GM23338 (cell line): ENCODE measurements at regions not wholly inside any gene's neighbourhood (a gene's known extent, or its start where the extent isn't known, plus 50 kb on each side); places are given as distances from the start of the nearest gene placed in this dataset.

Experiments used
- ATAC-seq: fragments of 200-7000 bp; cut with Tn5 transposase; 3 replicates; pipeline ENCODE4 v1.9.1; 2020
- DNase-seq: peaks from one replicate; pipeline ENCODE4 v3.0.0-alpha.2; 2015; ENCODE audit warnings: low spot score
- H2AFZ ChIP-seq: fragments of 200-600 bp; sonication (generic); 2 replicates; pipeline ENCODE4 v1.8.0; 2016; ENCODE audit warnings: antibody characterized with exemption, mild to moderate bottlenecking, moderate library complexity
- H3F3A ChIP-seq: fragments of 200-600 bp; sonication (generic); replicated peaks from 2 replicates; pipeline ENCODE4 v1.8.0; 2017; ENCODE audit warnings: antibody characterized with exemption, mixed run types, low read depth
- H3K27ac ChIP-seq: fragments of 200-600 bp; sonication (generic); 2 replicates; pipeline ENCODE4 v1.6.1; 2016; ENCODE audit warnings: low read depth
- H3K27me3 ChIP-seq: fragments of 200-600 bp; sonication (generic); 2 replicates; pipeline ENCODE4 v1.8.0; 2016; ENCODE audit warnings: mild to moderate bottlenecking, mixed run types, moderate library complexity; ENCODE audit not compliant: insufficient read depth
- H3K36me3 ChIP-seq: fragments of 200-600 bp; sonication (generic); 2 replicates; pipeline ENCODE4 v1.8.0; 2016; ENCODE audit warnings: mild to moderate bottlenecking; ENCODE audit not compliant: insufficient read depth
- H3K4me1 ChIP-seq: fragments of 200-600 bp; sonication (generic); 2 replicates; pipeline ENCODE4 v1.8.0; 2016; ENCODE audit warnings: mild to moderate bottlenecking, moderate library complexity; ENCODE audit not compliant: insufficient read depth
- H3K4me2 ChIP-seq: fragments of 200-600 bp; sonication (generic); 2 replicates; pipeline ENCODE4 v1.7.1; 2017; ENCODE audit warnings: mixed run types
- H3K4me3 ChIP-seq: fragments of 200-600 bp; sonication (generic); 2 replicates; pipeline ENCODE4 v1.6.1; 2016; ENCODE audit warnings: mixed run types
- H3K79me2 ChIP-seq: fragments of 200-600 bp; sonication (generic); replicated peaks from 2 replicates; pipeline ENCODE4 v1.8.0; 2017; ENCODE audit warnings: mild to moderate bottlenecking; ENCODE audit not compliant: insufficient read depth
- H3K9me2 ChIP-seq: fragments of 200-600 bp; sonication (generic); 2 replicates; pipeline ENCODE4 v1.8.0; 2017; ENCODE audit not compliant: insufficient read depth
- H4K20me1 ChIP-seq: fragments of 200-600 bp; sonication (generic); replicated peaks from 2 replicates; pipeline ENCODE4 v1.8.0; 2017; ENCODE audit warnings: mild to moderate bottlenecking; ENCODE audit not compliant: insufficient read depth
- H3K27ac Mint-ChIP-seq: 2 replicates; pipeline ENCODE4 v1.8.0; 2020; ENCODE audit warnings: inconsistent platforms, mild to moderate bottlenecking, moderate library complexity, mixed read lengths
- H3K27me3 Mint-ChIP-seq: 3 replicates; pipeline ENCODE4 v1.8.0; 2022; ENCODE audit warnings: low read depth, mild to moderate bottlenecking, moderate library complexity, mixed read lengths, inconsistent platforms; ENCODE audit not compliant: insufficient read depth, poor library complexity
- H3K36me3 Mint-ChIP-seq: 3 replicates; pipeline ENCODE4 v1.8.0; 2021; ENCODE audit warnings: low read depth, mild to moderate bottlenecking, inconsistent platforms, moderate library complexity, mixed read lengths
- H3K4me1 Mint-ChIP-seq: 3 replicates; pipeline ENCODE4 v1.8.0; 2020; ENCODE audit warnings: mild to moderate bottlenecking, inconsistent platforms, mixed read lengths
- H3K4me3 Mint-ChIP-seq: 3 replicates; pipeline ENCODE4 v1.8.0; 2021; ENCODE audit warnings: moderate library complexity, mild to moderate bottlenecking, inconsistent platforms, mixed read lengths
- H3K9me3 Mint-ChIP-seq: 3 replicates; pipeline ENCODE4 v1.8.0; 2020; ENCODE audit warnings: moderate library complexity, mild to moderate bottlenecking, inconsistent platforms, mixed read lengths
- CREB1 ChIP-seq: fragments of 250-450 bp; sonication (Bioruptor Pico); IDR thresholded peaks from 2 replicates; pipeline ENCODE4 v1.5.0; 2020; ENCODE audit warnings: low read depth, mild to moderate bottlenecking, moderate library complexity
- EZH2 ChIP-seq: fragments of 200-600 bp; sonication (generic); IDR thresholded peaks from one replicate; pipeline ENCODE4 v1.8.0; 2017; ENCODE audit warnings: antibody characterized with exemption, mild to moderate bottlenecking, low read depth; ENCODE audit not compliant: unreplicated experiment
- EZH2phosphoT487 ChIP-seq: fragments of 200-600 bp; sonication (generic); IDR thresholded peaks from one replicate; pipeline ENCODE4 v1.8.1; 2018; ENCODE audit warnings: antibody characterized with exemption; ENCODE audit not compliant: unreplicated experiment
- JUNB ChIP-seq: IDR thresholded peaks from one replicate; pipeline ENCODE4 v1.6.1; 2016; ENCODE audit warnings: antibody characterized with exemption; ENCODE audit not compliant: unreplicated experiment
- NANOG ChIP-seq: IDR thresholded peaks from 2 replicates; pipeline ENCODE4 v1.6.1; 2016; ENCODE audit warnings: antibody characterized with exemption, borderline replicate concordance
- POLR2AphosphoS5 ChIP-seq: IDR thresholded peaks from 2 replicates; pipeline ENCODE4 v1.6.1; 2016; ENCODE audit warnings: antibody characterized with exemption, low read depth
- STAT1 ChIP-seq: IDR thresholded peaks from one replicate; pipeline ENCODE4 v1.6.1; 2016; ENCODE audit warnings: antibody characterized with exemption; ENCODE audit not compliant: unreplicated experiment
- ZNF114 ChIP-seq: fragments of 250-450 bp; sonication (Bioruptor Pico); IDR thresholded peaks from 2 replicates; pipeline ENCODE4 v1.5.0; 2020; ENCODE audit warnings: mild to moderate bottlenecking, moderate library complexity
- ZNF462 ChIP-seq: fragments of 250-450 bp; sonication (Bioruptor Pico); IDR thresholded peaks from 2 replicates; pipeline ENCODE4 v1.5.0; 2020; ENCODE audit warnings: mild to moderate bottlenecking, moderate library complexity

- TF ChIP-seq ZNF462 (CRISPR knock-in tag) (no peak), STAT1 (no peak), JUNB (no peak), ZNF114 (CRISPR knock-in tag) (no peak)
These were observed 227.7 kb upstream of the HMGA2 start (continued) for GRCh38 chr12:65596514-65597091.

GRCh38 chr12:65597527-65597926, 226.8 kb upstream of the HMGA2 start:
- H3K36me3 ChIP-seq = no peaks in the 10 kb centered on the region
- no peaks in the 10 kb centered on the region for H3F3A ChIP-seq
- H3K27ac ChIP-seq = no peak overlapping the region
- ATAC-seq = no peak
- peaks cover 4% of the 10 kb centered on the region for H3K27me3 Mint-ChIP-seq
- DNase-seq = no peak
- H3K27me3 ChIP-seq = no peaks in the 10 kb centered on the region
- no peak overlapping the region for H3K4me2 ChIP-seq
- no peaks in the 10 kb centered on the region for H3K36me3 Mint-ChIP-seq
- H3K9me3 Mint-ChIP-seq = no peaks in the 10 kb centered on the region
- no peak overlapping the region for H3K4me3 Mint-ChIP-seq
- no peak overlapping the region for H3K4me3 ChIP-seq
- peaks cover 38% of the 10 kb centered on the region for H3K4me1 Mint-ChIP-seq
- no peaks in the 10 kb centered on the region for H4K20me1 ChIP-seq
- H2AFZ ChIP-seq = no peak overlapping the region
- no peaks in the 10 kb centered on the region for H3K79me2 ChIP-seq
- peaks cover 7% of the 10 kb centered on the region; the same call in 1 of the 2 replicates for H3K9me2 ChIP-seq
- H3K27ac Mint-ChIP-seq = no peak overlapping the region
- peaks cover 31% of the 10 kb centered on the region for H3K4me1 ChIP-seq
- no peak for TF ChIP-seq ZNF462 (CRISPR knock-in tag)
- no peak for TF ChIP-seq NANOG
- TF ChIP-seq CREB1 = no peak
- no peak for TF ChIP-seq EZH2phosphoT487
- no peak for TF ChIP-seq POLR2AphosphoS5
- TF ChIP-seq STAT1 = no peak
- TF ChIP-seq JUNB = no peak
- TF ChIP-seq EZH2 = no peak
